Tibial nerve (tissue), 4 donors: ENCODE measurements at regions not wholly inside any gene's neighbourhood (a gene's known extent, or its start where the extent isn't known, plus 50 kb on each side); places are given as distances from the start of the nearest gene placed in this dataset.

Source experiments
- CTCF ChIP-seq, 5 experiments: fragments of 200-600 bp in 3 of 5; fragments of 450-650 bp in 2 of 5; sonication (generic) in 3 of 5; IDR thresholded peaks; one replicate each; pipeline ENCODE4 v1.5.1; 2016 to 2019; ENCODE audit warnings: antibody characterized with exemption in 5 of 5, mild to moderate bottlenecking in 3 of 5, moderate library complexity in 2 of 5
- EP300 ChIP-seq, 2 donors: sonication (generic); formaldehyde crosslinking; IDR thresholded peaks; one replicate each; pipeline ENCODE4 v1.6.1; 2017; ENCODE audit warnings: antibody characterized with exemption in 2 of 2, mild to moderate bottlenecking in 1 of 2
- POLR2A ChIP-seq, 2 donors: fragments of 450-650 bp; IDR thresholded peaks; one replicate each; pipeline ENCODE4 v1.6.1; 2017; ENCODE audit warnings: antibody characterized with exemption in 2 of 2, mild to moderate bottlenecking in 2 of 2, moderate library complexity in 2 of 2

- no peak for TF ChIP-seq EP300 (IDR thresholded peaks at IDR 0.05)
- no peak for TF ChIP-seq CTCF (IDR thresholded peaks at IDR 0.05)
- no peak for TF ChIP-seq POLR2A (IDR thresholded peaks at IDR 0.05)
Measured at GRCh38 chr21:18460979-18461378, 57.4 kb upstream of the TMPRSS15 start.
